ENCODE measurements at regions not wholly inside any gene's neighbourhood (a gene's known extent, or its start where the extent isn't known, plus 50 kb on each side); places are given as distances from the start of the nearest gene placed in this dataset.

DNA sequence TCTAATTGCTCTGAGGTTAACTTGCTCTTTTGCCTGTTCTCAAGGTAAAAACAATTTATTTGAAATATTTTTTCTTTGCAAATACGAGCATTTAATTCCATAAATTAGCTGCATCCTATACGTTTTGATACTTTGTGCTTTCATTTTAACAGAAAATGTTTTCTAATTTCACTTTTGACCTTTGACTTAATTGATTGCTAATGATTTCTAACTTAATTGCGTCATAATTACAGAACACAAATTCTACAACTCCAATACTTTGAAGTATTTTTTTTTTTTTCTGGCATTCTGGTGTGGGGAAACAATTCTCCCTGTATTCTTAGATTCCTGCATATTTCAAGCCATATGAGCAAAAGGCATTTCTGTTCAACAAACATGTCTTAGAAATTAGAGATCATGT is 134.0 kb downstream of the ISOC1 start:
- ATAC-seq (no peak), DNase-seq (no peak)
- H3K4me1 ChIP-seq (ENCODE audit: insufficient read depth, low read length), result no peaks in the 10 kb centered on the region
- no peaks in the 10 kb centered on the region for H3K9me3 ChIP-seq (ENCODE audit: low read length)
- H3K27me3 ChIP-seq (ENCODE audit: low read length), result no peaks in the 10 kb centered on the region
- no peaks in the 10 kb centered on the region for H3K79me2 ChIP-seq (ENCODE audit: low read length)
- no peak overlapping the region for H3K4me2 ChIP-seq (ENCODE audit: low read length)
- no peak overlapping the region for H3K27ac ChIP-seq (ENCODE audit: low read length)
- no TSS peak for BruUV-seq (replicated peaks)
- no peaks in the 10 kb centered on the region for H3K36me3 ChIP-seq (ENCODE audit: low read depth, low read length)
- ChIA-PET POLR2A (ENCODE audit: unreplicated experiment) (no interaction called here), CTCF (no interaction called here)
- no peak overlapping the region for H3K9ac ChIP-seq (ENCODE audit: low read length)
- H4K20me1 ChIP-seq (ENCODE audit: low read length), result no peaks in the 10 kb centered on the region
- no peak overlapping the region for H3K4me3 ChIP-seq (ENCODE audit: low read length)
- TF ChIP-seq EZH2 (IDR thresholded peaks at IDR 0.05; ENCODE audit: low read length, unreplicated experiment) (no peak), EZH2phosphoT487 (IDR thresholded peaks at IDR 0.05; ENCODE audit: borderline replicate concordance, low read length) (no peak)
- TF ChIP-seq, protein P1, sequence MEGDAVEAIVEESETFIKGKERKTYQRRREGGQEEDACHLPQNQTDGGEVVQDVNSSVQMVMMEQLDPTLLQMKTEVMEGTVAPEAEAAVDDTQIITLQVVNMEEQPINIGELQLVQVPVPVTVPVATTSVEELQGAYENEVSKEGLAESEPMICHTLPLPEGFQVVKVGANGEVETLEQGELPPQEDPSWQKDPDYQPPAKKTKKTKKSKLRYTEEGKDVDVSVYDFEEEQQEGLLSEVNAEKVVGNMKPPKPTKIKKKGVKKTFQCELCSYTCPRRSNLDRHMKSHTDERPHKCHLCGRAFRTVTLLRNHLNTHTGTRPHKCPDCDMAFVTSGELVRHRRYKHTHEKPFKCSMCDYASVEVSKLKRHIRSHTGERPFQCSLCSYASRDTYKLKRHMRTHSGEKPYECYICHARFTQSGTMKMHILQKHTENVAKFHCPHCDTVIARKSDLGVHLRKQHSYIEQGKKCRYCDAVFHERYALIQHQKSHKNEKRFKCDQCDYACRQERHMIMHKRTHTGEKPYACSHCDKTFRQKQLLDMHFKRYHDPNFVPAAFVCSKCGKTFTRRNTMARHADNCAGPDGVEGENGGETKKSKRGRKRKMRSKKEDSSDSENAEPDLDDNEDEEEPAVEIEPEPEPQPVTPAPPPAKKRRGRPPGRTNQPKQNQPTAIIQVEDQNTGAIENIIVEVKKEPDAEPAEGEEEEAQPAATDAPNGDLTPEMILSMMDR (conservative IDR thresholded peaks at IDR 0.05; ENCODE audit: low read depth, low read length), result no peak
- H2AFZ ChIP-seq (ENCODE audit: low read length), result no peak overlapping the region
- no peaks in the 10 kb centered on the region for H3F3A ChIP-seq (ENCODE audit: low read length, unreplicated experiment)
- intact Hi-C loops (cut with micrococcal nuclease), result no loop called here
- no peaks in the 10 kb centered on the region for H3K9me2 ChIP-seq (replicated peaks; ENCODE audit: low read length)

GRCh38 chr5:129241755-129242154 is 147.2 kb downstream of the ISOC1 start:
- Histone ChIP-seq H3K9me2 (replicated peaks; ENCODE audit: low read length) (no peaks in the 10 kb centered on the region), H3K9ac (ENCODE audit: low read length) (no peak overlapping the region), H3K4me1 (ENCODE audit: insufficient read depth, low read length) (no peaks in the 10 kb centered on the region), H2AFZ (ENCODE audit: low read length) (no peak overlapping the region), H3F3A (ENCODE audit: low read length, unreplicated experiment) (no peaks in the 10 kb centered on the region), H3K27me3 (ENCODE audit: low read length) (peaks cover 30% of the 10 kb centered on the region), H3K9me3 (ENCODE audit: low read length) (no peaks in the 10 kb centered on the region), H3K36me3 (ENCODE audit: low read depth, low read length) (no peaks in the 10 kb centered on the region), H3K79me2 (ENCODE audit: low read length) (no peaks in the 10 kb centered on the region), H3K4me2 (ENCODE audit: low read length) (no peak overlapping the region), H4K20me1 (ENCODE audit: low read length) (no peaks in the 10 kb centered on the region), H3K27ac (ENCODE audit: low read length) (no peak overlapping the region), H3K4me3 (ENCODE audit: low read length) (no peak overlapping the region)
- DNase-seq (no peak), ATAC-seq (no peak)
- ChIA-PET POLR2A (ENCODE audit: unreplicated experiment) (no interaction called here), CTCF (no interaction called here)
- no TSS peak for BruUV-seq (replicated peaks)
- TF ChIP-seq, protein P1 (conservative IDR thresholded peaks at IDR 0.05; ENCODE audit: low read depth, low read length), result no peak
- TF ChIP-seq EZH2 (IDR thresholded peaks at IDR 0.05; ENCODE audit: low read length, unreplicated experiment), result no peak
- no peak for TF ChIP-seq EZH2phosphoT487 (IDR thresholded peaks at IDR 0.05; ENCODE audit: borderline replicate concordance, low read length)
- intact Hi-C loops (cut with micrococcal nuclease), result no loop called here

DNA sequence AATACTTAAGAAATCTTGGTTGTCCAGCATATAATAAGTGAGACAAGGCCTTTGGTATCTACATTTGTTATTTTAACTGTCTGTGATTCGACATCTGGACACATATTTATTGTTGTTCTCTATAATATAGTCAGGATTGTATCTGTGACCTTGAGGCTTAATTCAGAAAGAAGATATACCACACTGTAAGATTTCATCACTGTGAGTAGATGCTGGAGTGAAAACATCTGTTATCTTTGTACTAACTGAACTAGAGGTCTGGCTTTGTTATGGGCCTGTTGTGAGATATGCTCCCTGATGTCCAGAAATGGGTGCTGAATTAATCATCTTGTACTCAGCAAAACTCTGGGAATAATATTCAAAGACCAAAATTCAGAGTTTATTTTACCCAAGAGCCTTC is 148.5 kb downstream of the ISOC1 start:
- no peak for DNase-seq
- Histone ChIP-seq H3K4me1 (ENCODE audit: insufficient read depth, low read length) (no peaks in the 10 kb centered on the region), H4K20me1 (ENCODE audit: low read length) (no peaks in the 10 kb centered on the region), H3K9me3 (ENCODE audit: low read length) (no peaks in the 10 kb centered on the region), H3K9me2 (replicated peaks; ENCODE audit: low read length) (no peaks in the 10 kb centered on the region), H3K4me2 (ENCODE audit: low read length) (no peak overlapping the region), H3K79me2 (ENCODE audit: low read length) (no peaks in the 10 kb centered on the region), H3K36me3 (ENCODE audit: low read depth, low read length) (no peaks in the 10 kb centered on the region), H3F3A (ENCODE audit: low read length, unreplicated experiment) (no peaks in the 10 kb centered on the region), H3K9ac (ENCODE audit: low read length) (no peak overlapping the region), H2AFZ (ENCODE audit: low read length) (no peak overlapping the region), H3K27me3 (ENCODE audit: low read length) (peaks cover 31% of the 10 kb centered on the region), H3K27ac (ENCODE audit: low read length) (no peak overlapping the region), H3K4me3 (ENCODE audit: low read length) (no peak overlapping the region)
- POLR2A ChIA-PET (ENCODE audit: unreplicated experiment), result no interaction called here
- TF ChIP-seq, protein P1 (conservative IDR thresholded peaks at IDR 0.05; ENCODE audit: low read depth, low read length), result no peak
- TF ChIP-seq EZH2phosphoT487 (IDR thresholded peaks at IDR 0.05; ENCODE audit: borderline replicate concordance, low read length), result no peak
- TF ChIP-seq EZH2 (IDR thresholded peaks at IDR 0.05; ENCODE audit: low read length, unreplicated experiment), result no peak
- intact Hi-C loops (cut with micrococcal nuclease), result no loop called here
- BruUV-seq (replicated peaks), result no TSS peak
- CTCF ChIA-PET, result no interaction called here
- ATAC-seq, result no peak
